ENCODE measurements at regions not wholly inside any gene's neighbourhood (a gene's known extent, or its start where the extent isn't known, plus 50 kb on each side); places are given as distances from the start of the nearest gene placed in this dataset.

DNA sequence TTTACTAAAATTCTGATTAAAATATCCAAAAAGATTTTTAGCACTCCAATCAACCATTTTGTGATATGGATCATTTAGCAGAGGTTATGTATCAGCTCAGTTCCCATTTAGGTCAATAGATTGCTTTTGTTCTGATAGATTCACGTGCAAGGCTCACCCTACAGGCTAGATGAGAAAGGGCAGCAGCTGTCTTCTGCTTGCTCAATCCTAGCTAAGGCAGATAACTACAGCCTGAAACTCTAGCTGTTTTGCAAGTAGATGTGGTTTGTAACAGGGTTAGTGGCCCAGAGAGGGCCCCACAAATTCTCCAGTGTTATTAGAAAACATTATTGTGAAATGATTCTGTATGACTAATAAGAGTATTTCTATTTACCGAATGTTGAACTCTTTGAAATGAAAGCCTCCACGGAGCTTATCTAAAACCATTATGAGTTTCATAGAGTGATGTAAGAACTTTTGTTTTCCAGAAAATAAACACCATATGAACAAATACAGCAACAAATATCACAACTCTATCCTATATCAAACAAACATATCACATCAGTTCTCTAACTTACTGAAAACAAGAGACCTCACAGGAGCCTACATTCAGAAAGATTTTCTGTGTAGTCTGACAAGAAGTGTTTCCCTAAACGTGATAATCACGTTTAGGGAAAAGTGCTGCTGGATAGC lies 841.9 kb upstream of the ACO1 start:
- Histone ChIP-seq H4K20me1 (ENCODE audit: insufficient read depth, low read length) (no peaks in the 10 kb centered on the region), H3K79me1 (ENCODE audit: low read depth in 1 of 2, low read length in 2 of 2) (no peaks in the 10 kb centered on the region), H3K14ac (replicated peaks; ENCODE audit: low read depth, low read length) (no peak overlapping the region), H3K18ac (ENCODE audit: low read depth, low read length) (no peak overlapping the region), H2AFZ (replicated peaks; ENCODE audit: low read length, poor library complexity) (no peak overlapping the region), H2BK15ac (ENCODE audit: low read depth, low read length) (no peak overlapping the region), H2BK120ac (ENCODE audit: low read depth, low read length) (no peak overlapping the region), H4K5ac (ENCODE audit: low read depth, low read length) (no peak overlapping the region), H3K4ac (ENCODE audit: low read depth, low read length) (no peak overlapping the region), H3K4me3 (ENCODE audit: insufficient read depth, low read depth, low read length) (no peak overlapping the region), H3K9ac (ENCODE audit: low read depth, low read length) (no peak overlapping the region), H2BK20ac (ENCODE audit: low read depth, low read length) (no peak overlapping the region), H3K9me3 (ENCODE audit: control insufficient read depth, insufficient read depth, low read length) (no peaks in the 10 kb centered on the region), H2AK5ac (ENCODE audit: low read depth, low read length) (no peak overlapping the region), H3K4me1 (ENCODE audit: control insufficient read depth, insufficient read depth, low read length) (no peaks in the 10 kb centered on the region), H2BK5ac (ENCODE audit: low read depth, low read length, poor library complexity, severe bottlenecking) (no peak overlapping the region), H3K27me3 (ENCODE audit: control insufficient read depth, insufficient read depth, low read length) (no peaks in the 10 kb centered on the region), H4K91ac (ENCODE audit: insufficient read depth, low read depth, low read length) (no peak overlapping the region), H3K9me1 (ENCODE audit: insufficient read depth, low read length) (no peaks in the 10 kb centered on the region), H4K8ac (ENCODE audit: low read depth in 2 of 2, low read length in 2 of 2) (no peak overlapping the region), H2AK9ac (replicated peaks; ENCODE audit: low read depth, low read length, poor library complexity) (no peak overlapping the region), H3K27ac (ENCODE audit: insufficient read depth, low read length) (no peak overlapping the region), H3K56ac (ENCODE audit: extremely low read depth, insufficient read depth, low read length) (no peak overlapping the region), H3K23ac (ENCODE audit: low read depth, low read length) (no peak overlapping the region), H3K36me3 (ENCODE audit: control insufficient read depth, insufficient read depth, low read length) (no peaks in the 10 kb centered on the region), H3K4me2 (ENCODE audit: low read depth, low read length) (no peak overlapping the region)
- in situ Hi-C loops (cut with MboI; ENCODE audit: low sequenced_read_pairs) = no loop called here
- WGBS, 2 experiments (ENCODE audit: extremely low coverage in 2 of 2, insufficient read length in 1 of 2) = no CpG with 5 or more reads among the region's 5 CpGs
- peak; percentile 4 for DNase-seq
- dilution Hi-C loops (cut with HindIII; ENCODE audit: low sequenced_read_pairs, unreplicated experiment) = no loop called here
- ChIA-PET CTCF (no interaction called here), POLR2A (ENCODE audit: unreplicated experiment) (no interaction called here)
- intact Hi-C loops (cut with micrococcal nuclease) = no loop called here
- TF ChIP-seq CEBPB (IDR thresholded peaks at IDR 0.05; ENCODE audit: low read depth, low read length) = peak; percentile 17; the same call in 1 of the 2 replicates
- TF ChIP-seq, protein P1, sequence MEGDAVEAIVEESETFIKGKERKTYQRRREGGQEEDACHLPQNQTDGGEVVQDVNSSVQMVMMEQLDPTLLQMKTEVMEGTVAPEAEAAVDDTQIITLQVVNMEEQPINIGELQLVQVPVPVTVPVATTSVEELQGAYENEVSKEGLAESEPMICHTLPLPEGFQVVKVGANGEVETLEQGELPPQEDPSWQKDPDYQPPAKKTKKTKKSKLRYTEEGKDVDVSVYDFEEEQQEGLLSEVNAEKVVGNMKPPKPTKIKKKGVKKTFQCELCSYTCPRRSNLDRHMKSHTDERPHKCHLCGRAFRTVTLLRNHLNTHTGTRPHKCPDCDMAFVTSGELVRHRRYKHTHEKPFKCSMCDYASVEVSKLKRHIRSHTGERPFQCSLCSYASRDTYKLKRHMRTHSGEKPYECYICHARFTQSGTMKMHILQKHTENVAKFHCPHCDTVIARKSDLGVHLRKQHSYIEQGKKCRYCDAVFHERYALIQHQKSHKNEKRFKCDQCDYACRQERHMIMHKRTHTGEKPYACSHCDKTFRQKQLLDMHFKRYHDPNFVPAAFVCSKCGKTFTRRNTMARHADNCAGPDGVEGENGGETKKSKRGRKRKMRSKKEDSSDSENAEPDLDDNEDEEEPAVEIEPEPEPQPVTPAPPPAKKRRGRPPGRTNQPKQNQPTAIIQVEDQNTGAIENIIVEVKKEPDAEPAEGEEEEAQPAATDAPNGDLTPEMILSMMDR (conservative IDR thresholded peaks at IDR 0.05; ENCODE audit: low read depth, low read length) = no peak
- no peak for TF ChIP-seq SMC3 (IDR thresholded peaks at IDR 0.05; ENCODE audit: low read depth, low read length)
- TF ChIP-seq RAD21 (IDR thresholded peaks at IDR 0.05; ENCODE audit: low read length) = no peak
- no peak for TF ChIP-seq RFX5 (IDR thresholded peaks at IDR 0.05; ENCODE audit: low read depth, low read length)
- TF ChIP-seq BHLHE40 (IDR thresholded peaks at IDR 0.05; ENCODE audit: low read depth, low read length) = no peak
- no peak for ATAC-seq (ENCODE audit: low read depth)
- no TSS peak for BruUV-seq (replicated peaks)
